NCI-H2171 treated with DMSO at 0.1 percent for 48 hours (cell line): ENCODE measurements at regions not wholly inside any gene's neighbourhood (a gene's known extent, or its start where the extent isn't known, plus 50 kb on each side); places are given as distances from the start of the nearest gene placed in this dataset.

Experiments
- DNase-seq: peaks from one replicate; lab custom pipeline; 2025; lab: John Stamatoyannopoulos, UW

DNA sequence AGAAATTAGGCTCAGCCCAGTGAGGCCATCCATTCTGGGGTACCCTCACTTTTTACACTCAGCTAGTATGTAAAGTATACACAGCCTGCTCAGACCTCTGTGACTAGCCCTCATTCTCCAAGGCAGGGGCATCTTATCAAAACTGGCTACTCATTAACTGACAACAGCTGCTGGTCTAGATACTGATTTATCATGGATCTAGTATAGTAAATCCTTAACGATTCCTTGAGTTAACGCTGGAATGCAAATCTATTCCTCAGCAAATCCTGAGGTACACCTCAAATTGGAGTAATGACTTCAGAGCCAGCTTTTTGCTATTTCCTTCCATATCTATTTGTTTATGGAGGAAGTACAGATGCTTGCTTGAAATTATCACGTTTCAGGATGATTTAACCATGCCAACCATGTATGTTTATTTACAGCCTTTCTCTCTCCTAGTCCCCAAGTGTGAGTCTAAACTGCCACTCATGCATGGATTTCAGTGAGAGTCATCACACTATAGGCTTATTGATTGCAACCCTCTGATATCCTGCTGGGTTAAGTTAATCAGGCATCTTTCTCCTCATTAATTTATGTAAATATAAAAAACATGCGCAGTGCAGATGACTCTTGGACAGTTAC lies 70.2 kb upstream of the DOK6 start:
- no peak for DNase-seq

DNA sequence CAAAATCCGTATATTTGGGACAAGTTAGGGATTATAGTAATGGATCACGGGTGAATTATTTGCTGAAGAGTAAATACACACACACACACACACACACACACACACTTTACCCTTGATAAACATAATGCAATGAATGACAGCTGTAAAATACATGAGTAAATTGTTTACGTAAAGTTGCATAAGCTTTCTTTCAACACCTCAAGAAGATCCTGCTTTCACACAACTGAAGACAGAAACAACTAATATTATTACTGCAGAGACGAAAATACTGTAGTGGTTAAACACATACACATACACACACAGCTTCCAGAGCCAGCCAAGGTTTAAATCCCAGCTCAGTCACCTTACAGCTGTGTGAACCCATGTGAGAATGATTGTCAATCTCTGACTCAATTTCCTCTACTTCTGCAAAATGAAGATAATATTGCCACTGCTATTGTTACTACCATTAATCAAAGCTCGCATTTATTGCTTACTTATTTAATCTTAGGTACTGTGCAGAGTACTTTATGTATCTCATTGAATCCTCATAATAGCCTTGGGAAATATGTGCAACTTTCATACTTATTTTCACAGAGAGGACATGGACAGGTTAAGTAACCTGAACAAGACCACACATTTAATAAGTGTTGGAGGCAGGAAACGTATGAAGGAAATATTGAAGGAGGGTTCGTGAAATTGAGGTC lies 50.6 kb upstream of the DOK6 start:
- DNase-seq = no peak
